Stimulated activated CD4-positive, alpha-beta T cell treated with anti-CD3 and anti-CD28 coated beads, Interleukin-4, amount 100 ng/mL, for 4 hours (primary cell): ENCODE measurements at regions not wholly inside any gene's neighbourhood (a gene's known extent, or its start where the extent isn't known, plus 50 kb on each side); places are given as distances from the start of the nearest gene placed in this dataset.

ENCODE experiments used
- DNase-seq, 2 experiments: peaks; one replicate each; pipeline ENCODE4 v3.0.0-alpha.2; 2020

- no peak for DNase-seq
Measured at GRCh38 chr4:14596028-14596427, 406.3 kb upstream of the CPEB2 start.

- DNase-seq = no peak
Measured at GRCh38 chr4:14596437-14596836, 405.8 kb upstream of the CPEB2 start.

- no peak for DNase-seq
Measured at GRCh38 chr4:14596904-14597303, 405.4 kb upstream of the CPEB2 start.

- no peak for DNase-seq
Measured at GRCh38 chr4:14602206-14602605, 400.1 kb upstream of the CPEB2 start.

GRCh38 chr4:14607001-14607400 is 395.3 kb upstream of the CPEB2 start:
- no peak for DNase-seq

GRCh38 chr4:14607578-14607977 is 394.7 kb upstream of the CPEB2 start:
- DNase-seq = no peak

- DNase-seq = no peak
Measured at GRCh38 chr4:14608630-14609029, 393.7 kb upstream of the CPEB2 start.

- no peak for DNase-seq
Measured at GRCh38 chr4:14614840-14615239, 387.4 kb upstream of the CPEB2 start.

- no peak for DNase-seq
Measured at GRCh38 chr4:14615671-14616070, 386.6 kb upstream of the CPEB2 start.

GRCh38 chr4:14620567-14621141 is 381.6 kb upstream of the CPEB2 start:
- no peak for DNase-seq

GRCh38 chr4:14621731-14622463 is 380.4 kb upstream of the CPEB2 start:
- no peak for DNase-seq

GRCh38 chr4:14627038-14627437 is 375.2 kb upstream of the CPEB2 start:
- no peak for DNase-seq

GRCh38 chr4:14631806-14632440 is 370.4 kb upstream of the CPEB2 start:
- DNase-seq = no peak

- no peak for DNase-seq
Measured at GRCh38 chr4:14636563-14636962, 365.7 kb upstream of the CPEB2 start.

- no peak for DNase-seq
Measured at GRCh38 chr4:14640476-14640875, 361.8 kb upstream of the CPEB2 start.

GRCh38 chr4:14641871-14642270 is 360.4 kb upstream of the CPEB2 start:
- DNase-seq = no peak

GRCh38 chr4:14644580-14645282 is 357.6 kb upstream of the CPEB2 start:
- DNase-seq = no peak

GRCh38 chr4:14646831-14647230 is 355.4 kb upstream of the CPEB2 start:
- DNase-seq = no peak

- no peak for DNase-seq
Measured at GRCh38 chr4:14650127-14650526, 352.2 kb upstream of the CPEB2 start.

- DNase-seq = no peak
Measured at GRCh38 chr4:14652522-14652921, 349.8 kb upstream of the CPEB2 start.

- no peak for DNase-seq
Measured at GRCh38 chr4:14653338-14653737, 348.9 kb upstream of the CPEB2 start.

GRCh38 chr4:14659286-14659685 is 343.0 kb upstream of the CPEB2 start:
- DNase-seq = no peak

GRCh38 chr4:14667624-14668151 is 334.6 kb upstream of the CPEB2 start:
- no peak for DNase-seq

- no peak for DNase-seq
Measured at GRCh38 chr4:14668296-14668695, 334.0 kb upstream of the CPEB2 start.
